ENCODE measurements at regions not wholly inside any gene's neighbourhood (a gene's known extent, or its start where the extent isn't known, plus 50 kb on each side); places are given as distances from the start of the nearest gene placed in this dataset.

DNA sequence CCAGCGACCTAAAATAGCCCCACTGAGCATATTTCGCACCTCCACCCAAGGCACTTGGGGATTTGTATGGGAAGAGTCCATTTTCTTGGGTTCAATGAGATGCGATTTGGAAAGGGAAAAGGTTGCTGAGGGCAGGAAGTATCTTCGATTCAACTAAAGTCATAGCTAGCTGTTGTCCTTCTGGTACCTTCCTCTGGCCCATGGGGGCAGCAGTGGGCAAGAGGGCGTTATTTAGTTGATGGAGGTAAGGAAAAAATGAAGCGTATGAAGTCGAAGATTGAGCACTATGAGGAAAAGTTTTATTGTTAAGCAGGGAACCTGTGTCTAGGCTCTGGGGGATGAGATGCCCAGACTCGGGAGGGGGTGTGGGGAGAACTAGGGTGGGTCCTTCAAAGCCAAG is 135.4 kb downstream of the EVX1 start:
- TF ChIP-seq, protein P1, sequence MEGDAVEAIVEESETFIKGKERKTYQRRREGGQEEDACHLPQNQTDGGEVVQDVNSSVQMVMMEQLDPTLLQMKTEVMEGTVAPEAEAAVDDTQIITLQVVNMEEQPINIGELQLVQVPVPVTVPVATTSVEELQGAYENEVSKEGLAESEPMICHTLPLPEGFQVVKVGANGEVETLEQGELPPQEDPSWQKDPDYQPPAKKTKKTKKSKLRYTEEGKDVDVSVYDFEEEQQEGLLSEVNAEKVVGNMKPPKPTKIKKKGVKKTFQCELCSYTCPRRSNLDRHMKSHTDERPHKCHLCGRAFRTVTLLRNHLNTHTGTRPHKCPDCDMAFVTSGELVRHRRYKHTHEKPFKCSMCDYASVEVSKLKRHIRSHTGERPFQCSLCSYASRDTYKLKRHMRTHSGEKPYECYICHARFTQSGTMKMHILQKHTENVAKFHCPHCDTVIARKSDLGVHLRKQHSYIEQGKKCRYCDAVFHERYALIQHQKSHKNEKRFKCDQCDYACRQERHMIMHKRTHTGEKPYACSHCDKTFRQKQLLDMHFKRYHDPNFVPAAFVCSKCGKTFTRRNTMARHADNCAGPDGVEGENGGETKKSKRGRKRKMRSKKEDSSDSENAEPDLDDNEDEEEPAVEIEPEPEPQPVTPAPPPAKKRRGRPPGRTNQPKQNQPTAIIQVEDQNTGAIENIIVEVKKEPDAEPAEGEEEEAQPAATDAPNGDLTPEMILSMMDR (IDR thresholded peaks at IDR 0.05; ENCODE audit: control extremely low read depth, extremely low read depth): no peak

DNA sequence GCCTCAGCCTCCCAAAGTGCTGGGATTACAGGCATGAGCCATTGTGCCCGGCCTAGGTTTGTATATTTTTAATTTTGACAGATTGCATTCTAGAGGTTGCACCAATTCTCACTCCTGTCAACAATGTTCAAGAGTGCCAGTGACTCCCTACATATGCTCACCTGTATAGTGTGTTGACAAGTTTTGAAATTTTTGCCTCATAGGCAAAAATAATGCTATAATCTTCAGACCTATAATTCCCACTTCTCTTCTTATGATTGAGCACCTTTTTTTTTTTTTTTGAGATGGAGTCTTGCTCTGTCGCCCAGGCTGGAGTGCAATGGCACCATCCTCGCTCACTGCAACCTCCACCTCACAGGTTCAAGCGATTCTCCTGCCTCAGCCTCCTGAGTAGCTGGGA is 139.7 kb downstream of the EVX1 start:
- Histone ChIP-seq H3K4me1 (ENCODE audit: control insufficient read depth in 5 of 5, insufficient read depth in 5 of 5, low read length in 5 of 5) (no peaks in the 10 kb centered on the region), H3K27ac (ENCODE audit: low read depth in 1 of 2, low read length in 1 of 2) (no peak overlapping the region), H3K9me3 (ENCODE audit: control insufficient read depth in 4 of 4, insufficient read depth in 3 of 4, low read length in 3 of 4) (peaks cover 0 to 1% (median 0%) of the 10 kb centered on the region in 4 donors), H3K4me3 (no peak overlapping the region), H3K27me3 (ENCODE audit: control insufficient read depth in 3 of 3, insufficient read depth in 3 of 3, low read length in 2 of 3) (no peaks in the 10 kb centered on the region), H3K9ac (ENCODE audit: insufficient read depth in 1 of 2, low read length in 2 of 2) (no peak overlapping the region), H3K36me3 (ENCODE audit: control insufficient read depth in 4 of 4, insufficient read depth in 4 of 4, low read length in 4 of 4) (no peaks in the 10 kb centered on the region)
- WGBS, 2 donors: 91 to 95% methylated on average over 4 of the region's 4 CpGs
- TF ChIP-seq, protein P1 (IDR thresholded peaks at IDR 0.05; ENCODE audit: control extremely low read depth, extremely low read depth): no peak
- no peak for DNase-seq
- no peak for ATAC-seq (ENCODE audit: insufficient read depth, low FRiP score)

More for the DNA sequence above, 135.4 kb downstream of the EVX1 start:
- WGBS, 2 donors: 91 to 93% methylated on average over 8 of the region's 8 CpGs
- Histone ChIP-seq H3K27ac (ENCODE audit: low read depth in 1 of 2, low read length in 1 of 2) (no peak overlapping the region), H3K9me3 (ENCODE audit: control insufficient read depth in 4 of 4, insufficient read depth in 3 of 4, low read length in 3 of 4) (peaks cover 0 to 1% (median 0%) of the 10 kb centered on the region in 4 donors), H3K36me3 (ENCODE audit: control insufficient read depth in 4 of 4, insufficient read depth in 4 of 4, low read length in 4 of 4) (no peaks in the 10 kb centered on the region), H3K27me3 (ENCODE audit: control insufficient read depth in 3 of 3, insufficient read depth in 3 of 3, low read length in 2 of 3) (no peaks in the 10 kb centered on the region), H3K4me1 (ENCODE audit: control insufficient read depth in 5 of 5, insufficient read depth in 5 of 5, low read length in 5 of 5) (no peaks in the 10 kb centered on the region), H3K9ac (ENCODE audit: insufficient read depth in 1 of 2, low read length in 2 of 2) (no peak overlapping the region), H3K4me3 (no peak overlapping the region)
- DNase-seq: no peak
- ATAC-seq (ENCODE audit: insufficient read depth, low FRiP score): no peak

DNA sequence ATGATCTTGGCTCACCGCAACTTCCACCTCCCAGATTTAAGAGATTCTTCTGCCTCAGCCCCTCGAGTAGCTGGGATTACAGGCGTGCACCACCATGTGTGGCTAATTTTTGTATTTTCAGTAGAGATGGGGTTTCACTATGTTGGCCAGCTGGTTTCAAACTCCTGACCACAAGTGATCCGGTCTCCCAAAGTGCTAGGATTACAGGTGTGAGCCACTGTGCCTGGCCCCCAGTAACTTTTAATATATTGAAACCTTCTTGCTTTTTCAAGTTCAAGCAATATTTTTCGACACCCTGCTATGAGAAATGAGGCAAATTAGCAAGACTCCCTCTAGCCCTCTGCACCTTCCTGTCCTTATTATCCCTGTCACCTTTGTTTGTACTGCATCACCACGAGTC is 144.0 kb downstream of the EVX1 start:
- 86 to 92% methylated on average over 6 of the region's 6 CpGs for WGBS, 2 donors
- Histone ChIP-seq H3K9ac (ENCODE audit: insufficient read depth in 1 of 2, low read length in 2 of 2) (no peak overlapping the region), H3K9me3 (ENCODE audit: control insufficient read depth in 4 of 4, insufficient read depth in 3 of 4, low read length in 3 of 4) (no peaks in the 10 kb centered on the region), H3K4me1 (ENCODE audit: control insufficient read depth in 5 of 5, insufficient read depth in 5 of 5, low read length in 5 of 5) (no peaks in the 10 kb centered on the region), H3K27me3 (ENCODE audit: control insufficient read depth in 3 of 3, insufficient read depth in 3 of 3, low read length in 2 of 3) (no peaks in the 10 kb centered on the region), H3K27ac (ENCODE audit: low read depth in 1 of 2, low read length in 1 of 2) (no peak overlapping the region), H3K4me3 (no peak overlapping the region), H3K36me3 (ENCODE audit: control insufficient read depth in 4 of 4, insufficient read depth in 4 of 4, low read length in 4 of 4) (no peaks in the 10 kb centered on the region)
- ATAC-seq (ENCODE audit: insufficient read depth, low FRiP score): no peak
- TF ChIP-seq, protein P1 (IDR thresholded peaks at IDR 0.05; ENCODE audit: control extremely low read depth, extremely low read depth): no peak
- no peak for DNase-seq

DNA sequence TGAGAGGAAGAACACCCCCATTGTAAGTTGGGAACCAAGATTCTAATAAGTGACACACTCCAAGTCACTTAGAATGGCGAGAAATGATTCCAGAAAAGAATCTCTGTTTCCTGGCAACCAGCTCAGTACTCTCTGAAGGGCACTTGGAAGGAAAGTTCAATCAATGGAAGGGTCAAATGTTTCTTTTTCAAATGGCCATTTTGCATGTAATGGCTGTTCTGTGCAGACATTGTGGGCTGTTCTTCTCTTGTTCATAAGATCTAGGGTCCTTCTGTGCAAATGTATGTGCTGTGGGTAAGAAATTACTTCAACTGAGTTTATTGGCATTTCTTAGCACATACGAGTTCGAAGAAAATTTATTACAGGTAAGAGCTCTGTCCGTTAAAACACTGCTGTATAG is 145.3 kb downstream of the EVX1 start:
- Histone ChIP-seq H3K4me1 (ENCODE audit: control insufficient read depth in 5 of 5, insufficient read depth in 5 of 5, low read length in 5 of 5) (no peaks in the 10 kb centered on the region), H3K9me3 (ENCODE audit: control insufficient read depth in 4 of 4, insufficient read depth in 3 of 4, low read length in 3 of 4) (no peaks in the 10 kb centered on the region), H3K9ac (ENCODE audit: insufficient read depth in 1 of 2, low read length in 2 of 2) (no peak overlapping the region), H3K36me3 (ENCODE audit: control insufficient read depth in 4 of 4, insufficient read depth in 4 of 4, low read length in 4 of 4) (no peaks in the 10 kb centered on the region), H3K27me3 (ENCODE audit: control insufficient read depth in 3 of 3, insufficient read depth in 3 of 3, low read length in 2 of 3) (no peaks in the 10 kb centered on the region), H3K4me3 (no peak overlapping the region), H3K27ac (ENCODE audit: low read depth in 1 of 2, low read length in 1 of 2) (no peak overlapping the region)
- ATAC-seq (ENCODE audit: insufficient read depth, low FRiP score) (no peak), DNase-seq (no peak)
- WGBS, 2 donors: 83 to 87% methylated on average over 4 of the region's 4 CpGs
- TF ChIP-seq, protein P1 (IDR thresholded peaks at IDR 0.05; ENCODE audit: control extremely low read depth, extremely low read depth): no peak

All from lung (tissue), 11 donors.